ENCODE measurements at regions not wholly inside any gene's neighbourhood (a gene's known extent, or its start where the extent isn't known, plus 50 kb on each side); places are given as distances from the start of the nearest gene placed in this dataset.

DNA sequence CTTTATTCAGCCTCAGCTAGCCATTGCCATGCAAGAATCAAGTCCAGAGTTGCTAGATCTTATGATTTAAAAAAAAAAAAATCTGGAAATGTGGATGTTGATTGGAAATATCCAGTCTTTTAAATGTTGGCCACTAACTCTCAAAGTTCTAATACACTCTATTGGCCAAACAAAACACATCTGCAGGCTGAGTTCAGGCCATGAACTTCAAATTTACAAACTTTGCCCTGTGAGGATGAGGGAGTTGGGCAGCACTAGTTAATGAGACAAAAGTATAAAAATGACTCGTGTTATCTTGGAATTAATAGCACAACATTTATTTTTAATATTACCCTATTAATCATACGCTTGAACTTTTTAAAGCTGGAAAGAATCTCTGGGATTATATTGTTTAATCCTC lies 432.3 kb downstream of the PLPP3 start:
- Histone ChIP-seq H3K4me1 (no peaks in the 10 kb centered on the region), H3K4me2 (no peak overlapping the region), H3K9me3 (no peaks in the 10 kb centered on the region), H3K4me3 (no peak overlapping the region), H3K27ac (no peak overlapping the region)
- TF ChIP-seq, protein P1, sequence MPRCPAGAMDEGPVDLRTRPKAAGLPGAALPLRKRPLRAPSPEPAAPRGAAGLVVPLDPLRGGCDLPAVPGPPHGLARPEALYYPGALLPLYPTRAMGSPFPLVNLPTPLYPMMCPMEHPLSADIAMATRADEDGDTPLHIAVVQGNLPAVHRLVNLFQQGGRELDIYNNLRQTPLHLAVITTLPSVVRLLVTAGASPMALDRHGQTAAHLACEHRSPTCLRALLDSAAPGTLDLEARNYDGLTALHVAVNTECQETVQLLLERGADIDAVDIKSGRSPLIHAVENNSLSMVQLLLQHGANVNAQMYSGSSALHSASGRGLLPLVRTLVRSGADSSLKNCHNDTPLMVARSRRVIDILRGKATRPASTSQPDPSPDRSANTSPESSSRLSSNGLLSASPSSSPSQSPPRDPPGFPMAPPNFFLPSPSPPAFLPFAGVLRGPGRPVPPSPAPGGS (IDR thresholded peaks at IDR 0.05), result no peak
- TF ChIP-seq NPAS2 (CRISPR knock-in tag; IDR thresholded peaks at IDR 0.05; ENCODE audit: borderline replicate concordance), result no peak
- TF ChIP-seq BHLHE40 (IDR thresholded peaks at IDR 0.05; ENCODE audit: low read depth, low read length), result no peak
- no peak for TF ChIP-seq RARB (CRISPR knock-in tag; IDR thresholded peaks at IDR 0.05)
- TF ChIP-seq CHD4 (IDR thresholded peaks at IDR 0.05; ENCODE audit: borderline replicate concordance), result no peak
- TF ChIP-seq EHMT2 (IDR thresholded peaks at IDR 0.05; ENCODE audit: low read depth), result no peak
- TF ChIP-seq KDM5A (IDR thresholded peaks at IDR 0.05), result no peak
- TF ChIP-seq CBX8 (IDR thresholded peaks at IDR 0.05), result no peak
- no peak for TF ChIP-seq FOSB (CRISPR knock-in tag; IDR thresholded peaks at IDR 0.05)
- ChIA-PET POLR2A (no interaction called here), CTCF (interaction anchor here (0.7 kb wide), 1 partner anchor 174 kb away, joined by 3 read pairs; no protein-coding TSS in a partner anchor)
- no peak for DNase-seq (ENCODE audit: low read depth in 1 of 2, low spot score in 1 of 2)
- no peak for ATAC-seq
- 83% methylated on average over 2 of the region's 2 CpGs for WGBS (ENCODE audit: missing lambda C conversion rate)
- no peak for FAIRE-seq

DNA sequence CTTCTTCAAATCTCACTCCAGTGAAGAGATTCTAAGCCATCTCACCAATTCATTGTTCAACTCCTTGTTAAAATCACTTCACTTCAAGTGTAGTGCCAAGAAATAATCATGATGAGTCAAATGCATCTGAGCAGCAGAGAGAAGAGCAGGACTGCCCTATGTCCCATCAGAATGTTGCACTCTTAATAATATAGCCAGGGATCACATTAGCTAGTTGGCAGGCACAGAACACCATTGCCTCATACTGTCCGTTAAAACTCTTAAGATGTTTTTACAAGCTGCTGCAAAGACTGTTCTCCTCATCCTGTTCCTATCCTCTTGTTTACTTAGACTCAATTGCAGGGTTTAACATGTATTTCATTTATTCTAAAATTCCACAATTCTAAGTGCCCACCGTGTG lies 432.9 kb downstream of the PLPP3 start:
- CTCF ChIA-PET, result no interaction called here
- WGBS (ENCODE audit: missing lambda C conversion rate), result 80% methylated on average over 2 of the region's 2 CpGs
- Histone ChIP-seq H3K27ac (no peak overlapping the region), H3K9me3 (no peaks in the 10 kb centered on the region), H3K4me2 (no peak overlapping the region), H3K4me1 (no peaks in the 10 kb centered on the region), H3K4me3 (no peak overlapping the region)
- DNase-seq (ENCODE audit: low read depth in 1 of 2, low spot score in 1 of 2) (no peak), FAIRE-seq (no peak), ATAC-seq (no peak)
- no peak for TF ChIP-seq HOXB5 (CRISPR knock-in tag; IDR thresholded peaks at IDR 0.05)
- no peak for TF ChIP-seq RFX5 (IDR thresholded peaks at IDR 0.05)
- TF ChIP-seq JUNB (IDR thresholded peaks at IDR 0.05), result no peak
- POLR2A ChIA-PET, result no interaction called here

DNA sequence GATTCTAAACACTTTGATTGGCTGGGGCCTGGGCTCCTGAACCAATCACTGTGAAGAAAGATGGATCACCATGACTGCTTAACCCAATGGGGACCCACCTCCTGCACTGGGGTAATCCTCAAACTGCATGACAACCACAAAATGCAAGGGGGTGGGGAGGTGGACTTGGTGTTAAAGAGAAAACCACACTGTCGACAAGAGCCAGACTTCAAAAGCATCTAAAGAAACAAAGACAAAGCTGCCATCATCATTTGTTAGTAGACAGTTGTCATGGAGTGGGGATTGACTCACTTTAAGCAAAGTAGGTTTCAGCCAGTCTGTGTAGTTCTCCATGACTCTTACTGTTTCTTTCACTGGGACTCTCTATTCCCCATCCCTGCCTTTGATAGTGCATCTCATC lies 433.8 kb downstream of the PLPP3 start:
- H3K4me2 ChIP-seq, result no peak overlapping the region
- no peaks in the 10 kb centered on the region for H3K4me1 ChIP-seq
- TF ChIP-seq PHF8 (IDR thresholded peaks at IDR 0.05; ENCODE audit: borderline replicate concordance, low read depth) (no peak), HEYL (CRISPR knock-in tag; IDR thresholded peaks at IDR 0.05) (no peak), HOXB5 (CRISPR knock-in tag; IDR thresholded peaks at IDR 0.05) (no peak), NPAS2 (CRISPR knock-in tag; IDR thresholded peaks at IDR 0.05; ENCODE audit: borderline replicate concordance) (no peak), RFX5 (IDR thresholded peaks at IDR 0.05) (no peak), ZSCAN20 (CRISPR knock-in tag; IDR thresholded peaks at IDR 0.05) (no peak), EHF (CRISPR knock-in tag; IDR thresholded peaks at IDR 0.05) (no peak), NR3C1 (IDR thresholded peaks at IDR 0.05) (no peak), TP53 (CRISPR knock-in tag; IDR thresholded peaks at IDR 0.05) (no peak), KDM1A (IDR thresholded peaks at IDR 0.05; ENCODE audit: low read depth) (no peak), FOXS1 (CRISPR knock-in tag; IDR thresholded peaks at IDR 0.05) (no peak), RAD21 (conservative IDR thresholded peaks at IDR 0.05 in 1 of 2, IDR thresholded peaks at IDR 0.05 in 1 of 2) (no peak), GATA3 (IDR thresholded peaks at IDR 0.05; ENCODE audit: borderline replicate concordance) (no peak), HOXA7 (CRISPR knock-in tag; IDR thresholded peaks at IDR 0.05) (no peak)
- TF ChIP-seq, protein P2, sequence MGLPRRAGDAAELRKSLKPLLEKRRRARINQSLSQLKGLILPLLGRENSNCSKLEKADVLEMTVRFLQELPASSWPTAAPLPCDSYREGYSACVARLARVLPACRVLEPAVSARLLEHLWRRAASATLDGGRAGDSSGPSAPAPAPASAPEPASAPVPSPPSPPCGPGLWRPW (IDR thresholded peaks at IDR 0.05), result no peak
- TF ChIP-seq, protein P3, sequence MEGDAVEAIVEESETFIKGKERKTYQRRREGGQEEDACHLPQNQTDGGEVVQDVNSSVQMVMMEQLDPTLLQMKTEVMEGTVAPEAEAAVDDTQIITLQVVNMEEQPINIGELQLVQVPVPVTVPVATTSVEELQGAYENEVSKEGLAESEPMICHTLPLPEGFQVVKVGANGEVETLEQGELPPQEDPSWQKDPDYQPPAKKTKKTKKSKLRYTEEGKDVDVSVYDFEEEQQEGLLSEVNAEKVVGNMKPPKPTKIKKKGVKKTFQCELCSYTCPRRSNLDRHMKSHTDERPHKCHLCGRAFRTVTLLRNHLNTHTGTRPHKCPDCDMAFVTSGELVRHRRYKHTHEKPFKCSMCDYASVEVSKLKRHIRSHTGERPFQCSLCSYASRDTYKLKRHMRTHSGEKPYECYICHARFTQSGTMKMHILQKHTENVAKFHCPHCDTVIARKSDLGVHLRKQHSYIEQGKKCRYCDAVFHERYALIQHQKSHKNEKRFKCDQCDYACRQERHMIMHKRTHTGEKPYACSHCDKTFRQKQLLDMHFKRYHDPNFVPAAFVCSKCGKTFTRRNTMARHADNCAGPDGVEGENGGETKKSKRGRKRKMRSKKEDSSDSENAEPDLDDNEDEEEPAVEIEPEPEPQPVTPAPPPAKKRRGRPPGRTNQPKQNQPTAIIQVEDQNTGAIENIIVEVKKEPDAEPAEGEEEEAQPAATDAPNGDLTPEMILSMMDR (IDR thresholded peaks at IDR 0.05), result no peak
- DNase-seq (ENCODE audit: low read depth in 1 of 2, low spot score in 1 of 2), result no peak
- FAIRE-seq, result no peak
- H3K27ac ChIP-seq, result no peak overlapping the region
- WGBS (ENCODE audit: missing lambda C conversion rate), result 77% methylated on average over 1 of the region's 1 CpG
- CTCF ChIA-PET, result no interaction called here
- no peak for ATAC-seq
- no peak overlapping the region for H3K4me3 ChIP-seq
- H3K9me3 ChIP-seq, result no peaks in the 10 kb centered on the region
- POLR2A ChIA-PET, result no interaction called here
